ENCODE measurements at regions not wholly inside any gene's neighbourhood (a gene's known extent, or its start where the extent isn't known, plus 50 kb on each side); places are given as distances from the start of the nearest gene placed in this dataset.

DNA sequence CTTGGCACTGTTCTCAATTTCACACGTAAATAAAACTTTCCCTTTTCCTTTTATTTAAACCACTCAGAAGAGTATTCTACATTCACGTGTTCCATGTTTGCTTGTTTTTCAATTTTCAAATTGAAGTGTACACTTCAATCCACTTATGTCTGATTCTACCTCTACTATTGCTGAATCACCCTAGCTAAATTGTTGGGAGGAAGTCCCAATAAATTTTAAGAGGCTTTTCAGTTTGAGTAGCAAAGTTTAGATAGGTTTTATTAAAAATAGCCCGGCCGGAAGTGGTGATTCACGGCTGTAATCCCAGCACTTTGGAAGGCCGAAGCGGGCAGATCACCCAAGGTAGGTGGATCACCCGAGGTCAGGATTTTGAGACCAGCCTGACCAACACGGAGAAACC, 1414.7 kb upstream of the CELF2 start:
- Histone ChIP-seq H3K27me3 (ENCODE audit: insufficient read depth, low read length) (no peaks in the 10 kb centered on the region), H3K9me3 (ENCODE audit: low read depth, low read length) (no peaks in the 10 kb centered on the region), H3K4me3 (ENCODE audit: low read length) (no peak overlapping the region), H3K4me1 (ENCODE audit: insufficient read depth, low read length) (no peaks in the 10 kb centered on the region)

DNA sequence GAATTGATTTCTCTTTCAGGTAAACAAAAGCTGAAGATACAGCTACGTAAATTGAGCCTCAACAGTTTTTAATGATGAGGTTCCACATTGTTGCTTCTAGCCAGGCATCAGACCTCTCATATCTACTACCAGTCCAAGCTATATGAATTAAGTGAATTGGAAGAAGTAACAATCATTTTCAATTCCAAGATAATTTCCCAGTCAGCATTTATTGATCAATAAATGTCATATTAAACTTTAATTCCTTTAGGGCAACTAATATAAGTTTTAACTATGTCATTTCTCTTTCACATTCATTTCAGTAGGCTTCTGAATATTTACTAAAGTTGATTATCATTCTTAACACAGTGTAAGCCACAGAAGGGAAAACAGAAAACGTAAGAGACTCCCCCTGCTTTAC, 1413.7 kb upstream of the CELF2 start:
- H3K4me3 ChIP-seq (ENCODE audit: low read length): no peak overlapping the region
- H3K27me3 ChIP-seq (ENCODE audit: insufficient read depth, low read length): no peaks in the 10 kb centered on the region
- no peaks in the 10 kb centered on the region for H3K9me3 ChIP-seq (ENCODE audit: low read depth, low read length)
- H3K4me1 ChIP-seq (ENCODE audit: insufficient read depth, low read length): no peaks in the 10 kb centered on the region

DNA sequence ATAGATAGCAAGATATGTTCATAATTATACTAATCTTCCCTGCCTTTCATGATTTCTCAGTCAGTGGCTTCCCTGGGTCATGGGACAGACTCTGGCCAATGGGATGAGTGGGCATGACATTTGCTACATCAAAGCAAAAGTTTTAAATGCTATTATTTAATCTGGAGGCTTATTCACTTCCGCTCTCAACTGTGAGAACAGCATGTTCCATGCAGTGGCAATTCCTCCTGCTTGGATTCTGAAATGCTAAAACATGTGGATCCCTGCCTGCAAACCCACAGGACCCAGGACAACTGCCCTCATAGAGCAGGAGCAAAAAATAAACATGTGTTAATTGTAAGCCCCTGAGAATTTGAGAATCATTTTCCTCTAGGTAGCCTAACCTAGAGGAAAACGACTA, 1412.4 kb upstream of the CELF2 start:
- Histone ChIP-seq H3K9me3 (ENCODE audit: low read depth, low read length) (no peaks in the 10 kb centered on the region), H3K4me3 (ENCODE audit: low read length) (no peak overlapping the region), H3K4me1 (ENCODE audit: insufficient read depth, low read length) (no peaks in the 10 kb centered on the region), H3K27me3 (ENCODE audit: insufficient read depth, low read length) (no peaks in the 10 kb centered on the region)

DNA sequence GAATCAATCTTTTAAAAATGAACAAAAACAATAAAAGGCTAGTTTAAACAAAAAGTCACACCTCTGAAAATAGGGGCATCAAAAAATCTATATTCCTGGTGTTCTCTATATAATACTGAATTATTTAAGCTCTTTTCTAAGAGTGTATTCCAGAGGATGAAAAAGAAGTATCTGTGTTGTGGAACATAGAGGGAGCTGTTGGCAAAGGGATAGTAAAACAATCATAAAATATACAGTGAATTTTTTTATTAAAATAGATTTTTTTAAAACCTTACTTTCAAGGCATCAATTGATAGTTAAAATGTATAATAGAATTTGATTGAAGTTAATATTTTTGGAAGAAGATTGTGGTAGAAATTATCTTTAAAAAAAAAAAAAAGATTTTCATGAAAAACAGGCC, 1409.1 kb upstream of the CELF2 start:
- Histone ChIP-seq H3K4me3 (ENCODE audit: low read length) (no peak overlapping the region), H3K27me3 (ENCODE audit: insufficient read depth, low read length) (no peaks in the 10 kb centered on the region), H3K4me1 (ENCODE audit: insufficient read depth, low read length) (no peaks in the 10 kb centered on the region), H3K9me3 (ENCODE audit: low read depth, low read length) (no peaks in the 10 kb centered on the region)

DNA sequence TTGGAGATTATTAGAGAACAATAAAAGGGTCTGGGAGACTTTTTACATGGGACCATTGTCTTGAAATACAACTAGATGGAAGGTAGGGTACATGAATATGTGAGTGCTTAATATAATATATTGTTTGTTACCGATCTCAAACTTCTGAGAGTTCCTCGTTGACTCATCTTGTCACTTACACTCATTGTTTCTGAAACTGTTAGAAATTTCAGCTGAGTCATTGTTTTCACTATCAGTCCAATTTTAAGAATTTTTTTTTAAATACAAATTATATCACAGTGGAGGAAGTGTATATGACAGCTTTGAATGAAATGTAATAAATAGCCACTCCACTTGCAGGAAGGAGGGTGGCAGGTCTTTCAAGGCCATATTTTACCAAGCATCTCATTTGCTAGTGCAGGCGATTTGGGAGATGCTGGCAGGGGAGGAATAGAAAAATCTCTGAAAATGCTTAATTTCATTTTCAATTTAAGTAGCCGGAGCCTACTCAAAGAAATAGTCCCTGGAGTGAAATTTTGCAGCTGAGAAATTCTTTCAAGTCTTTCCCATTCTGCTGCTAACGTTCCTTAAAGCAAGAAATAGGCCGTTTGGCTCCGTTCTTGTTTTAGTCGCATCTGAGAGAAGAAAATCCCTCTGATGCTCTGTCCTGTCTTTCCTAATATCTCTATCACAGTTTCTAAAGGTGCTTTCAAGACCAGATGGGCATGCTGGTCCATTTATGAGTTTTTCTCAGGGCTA, 1404.2 kb upstream of the CELF2 start:
- H3K4me3 ChIP-seq (ENCODE audit: low read length): no peak overlapping the region
- H3K9me3 ChIP-seq (ENCODE audit: low read depth, low read length): no peaks in the 10 kb centered on the region
- H3K4me1 ChIP-seq (ENCODE audit: insufficient read depth, low read length): no peaks in the 10 kb centered on the region
- H3K27me3 ChIP-seq (ENCODE audit: insufficient read depth, low read length): no peaks in the 10 kb centered on the region

DNA sequence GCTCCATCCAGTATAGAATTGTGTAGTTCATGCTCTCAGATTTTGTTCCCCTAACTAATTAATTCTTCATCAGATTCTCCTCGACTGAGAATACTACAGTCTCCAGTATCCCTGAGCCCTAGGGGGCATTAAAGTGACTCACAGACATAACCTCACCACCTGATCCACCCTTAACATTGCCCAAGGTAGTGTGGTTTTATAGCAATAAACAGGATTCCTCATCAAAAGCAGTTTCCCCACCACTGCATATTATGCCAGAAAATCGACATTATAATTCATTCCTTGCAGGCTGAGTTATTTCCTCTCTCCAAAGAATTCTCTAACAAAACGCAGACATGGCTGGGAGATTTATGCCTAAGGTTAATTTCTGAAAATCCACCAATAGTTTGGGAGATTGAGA, 1402.5 kb upstream of the CELF2 start:
- Histone ChIP-seq H3K9me3 (ENCODE audit: low read depth, low read length) (peaks cover 6% of the 10 kb centered on the region), H3K4me3 (ENCODE audit: low read length) (no peak overlapping the region), H3K27me3 (ENCODE audit: insufficient read depth, low read length) (no peaks in the 10 kb centered on the region), H3K4me1 (ENCODE audit: insufficient read depth, low read length) (no peaks in the 10 kb centered on the region)

DNA sequence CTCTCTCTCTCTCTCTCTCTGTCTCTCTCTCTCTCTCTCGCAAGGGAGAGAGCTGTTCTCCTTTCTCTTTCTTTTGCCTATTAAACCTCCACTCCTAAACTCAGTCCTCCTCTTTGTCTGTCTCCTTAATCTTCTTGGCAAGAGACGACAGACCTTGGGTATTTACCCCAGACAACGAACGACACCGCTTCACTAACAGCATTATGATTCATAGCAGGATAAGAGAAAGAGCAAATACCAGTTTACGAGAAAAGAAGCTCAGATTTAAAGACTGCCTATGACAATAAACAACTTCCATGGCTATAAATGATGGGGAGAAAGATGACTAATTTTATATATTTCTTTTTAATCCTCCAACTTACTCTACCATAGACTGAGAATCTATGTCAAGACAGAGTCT, 1396.5 kb upstream of the CELF2 start:
- Histone ChIP-seq H3K4me1 (ENCODE audit: insufficient read depth, low read length) (no peaks in the 10 kb centered on the region), H3K9me3 (ENCODE audit: low read depth, low read length) (peaks cover 10% of the 10 kb centered on the region), H3K4me3 (ENCODE audit: low read length) (no peak overlapping the region), H3K27me3 (ENCODE audit: insufficient read depth, low read length) (no peaks in the 10 kb centered on the region)

DNA sequence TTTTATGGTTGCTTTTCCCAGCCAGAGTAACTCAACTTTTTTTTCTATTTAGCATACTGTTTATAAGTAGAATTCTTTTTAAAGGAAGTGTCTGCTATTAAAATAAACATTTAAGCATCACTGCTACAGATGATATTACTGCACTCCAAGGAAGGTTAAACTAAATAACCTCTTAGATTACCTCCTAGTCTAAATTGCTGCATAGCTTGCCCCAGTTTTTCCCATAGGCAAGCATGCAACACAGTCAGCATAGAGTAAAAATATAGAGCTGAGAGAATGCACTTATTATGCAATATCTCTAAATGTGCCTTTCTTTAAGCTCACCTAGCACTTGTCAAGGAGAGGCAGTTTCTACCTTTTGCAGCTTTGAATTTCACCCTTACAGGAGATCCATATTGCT, 1392.4 kb upstream of the CELF2 start:
- H3K4me3 ChIP-seq (ENCODE audit: low read length): no peak overlapping the region
- no peaks in the 10 kb centered on the region for H3K4me1 ChIP-seq (ENCODE audit: insufficient read depth, low read length)
- H3K9me3 ChIP-seq (ENCODE audit: low read depth, low read length): peaks cover 3% of the 10 kb centered on the region
- H3K27me3 ChIP-seq (ENCODE audit: insufficient read depth, low read length): no peaks in the 10 kb centered on the region

DNA sequence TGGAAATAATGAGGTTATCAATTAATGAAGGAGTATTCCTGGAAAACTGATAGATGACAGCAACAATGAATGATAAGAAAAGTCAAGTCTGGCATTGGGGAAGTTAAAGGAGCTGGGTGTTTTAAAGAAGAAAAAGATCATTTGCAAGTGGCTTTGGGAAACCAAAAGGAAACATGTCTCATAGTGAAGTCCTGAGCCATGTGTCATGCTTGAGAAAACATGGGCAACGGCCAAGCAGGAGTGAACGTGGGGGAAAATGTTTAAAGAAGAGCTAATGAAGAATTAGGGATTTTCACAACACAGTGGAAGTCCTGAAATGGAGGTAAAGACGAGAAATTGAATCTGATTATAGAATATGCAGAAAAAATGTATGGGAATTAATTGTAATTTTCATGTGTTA, 1383.2 kb upstream of the CELF2 start:
- no peaks in the 10 kb centered on the region for H3K4me1 ChIP-seq (ENCODE audit: insufficient read depth, low read length)

DNA sequence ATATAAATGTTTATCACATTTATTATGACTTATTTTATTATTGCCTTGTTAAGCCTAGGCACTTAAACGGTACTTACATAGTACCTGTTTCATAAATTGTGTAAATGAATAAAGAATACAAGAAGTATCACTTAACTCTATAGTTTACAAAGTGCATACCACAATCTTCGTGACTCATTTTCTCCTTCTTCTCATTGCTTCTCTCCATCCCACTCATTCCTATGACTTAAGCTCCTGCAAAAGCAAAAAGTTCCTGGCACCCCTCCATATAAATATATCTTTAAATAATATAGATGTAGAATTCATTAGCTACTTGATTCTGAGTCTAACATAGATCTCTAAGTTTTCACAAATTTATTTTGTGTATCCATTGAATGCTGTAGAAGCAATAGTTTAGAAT, 1382.0 kb upstream of the CELF2 start:
- H3K4me3 ChIP-seq (ENCODE audit: low read length): no peak overlapping the region
- no peaks in the 10 kb centered on the region for H3K4me1 ChIP-seq (ENCODE audit: insufficient read depth, low read length)
- H3K27me3 ChIP-seq (ENCODE audit: insufficient read depth, low read length): no peaks in the 10 kb centered on the region
- no peaks in the 10 kb centered on the region for H3K9me3 ChIP-seq (ENCODE audit: low read depth, low read length)

More for the DNA sequence above, 1383.2 kb upstream of the CELF2 start:
- Histone ChIP-seq H3K27me3 (ENCODE audit: insufficient read depth, low read length) (no peaks in the 10 kb centered on the region), H3K4me3 (ENCODE audit: low read length) (no peak overlapping the region), H3K9me3 (ENCODE audit: low read depth, low read length) (no peaks in the 10 kb centered on the region)

DNA sequence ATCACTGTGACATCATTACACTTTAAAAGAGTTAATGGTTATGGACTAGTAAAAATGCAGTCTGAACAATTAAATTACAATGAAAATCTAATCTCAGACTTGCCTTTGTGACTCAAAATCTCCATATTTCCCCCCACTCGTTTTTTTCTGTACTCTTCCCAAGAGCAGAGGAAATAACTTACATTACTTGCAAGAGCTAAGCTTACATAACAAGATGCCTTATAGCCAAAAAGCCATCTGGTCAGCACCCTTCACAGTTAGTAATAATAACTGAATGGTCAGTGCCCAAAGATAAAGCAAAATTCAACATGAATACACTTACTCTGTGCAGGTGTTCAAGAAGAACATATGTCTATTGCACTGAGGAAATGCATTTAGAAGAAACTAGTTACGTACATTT, 1381.5 kb upstream of the CELF2 start:
- Histone ChIP-seq H3K4me3 (ENCODE audit: low read length) (no peak overlapping the region), H3K27me3 (ENCODE audit: insufficient read depth, low read length) (no peaks in the 10 kb centered on the region), H3K4me1 (ENCODE audit: insufficient read depth, low read length) (no peaks in the 10 kb centered on the region), H3K9me3 (ENCODE audit: low read depth, low read length) (no peaks in the 10 kb centered on the region)

DNA sequence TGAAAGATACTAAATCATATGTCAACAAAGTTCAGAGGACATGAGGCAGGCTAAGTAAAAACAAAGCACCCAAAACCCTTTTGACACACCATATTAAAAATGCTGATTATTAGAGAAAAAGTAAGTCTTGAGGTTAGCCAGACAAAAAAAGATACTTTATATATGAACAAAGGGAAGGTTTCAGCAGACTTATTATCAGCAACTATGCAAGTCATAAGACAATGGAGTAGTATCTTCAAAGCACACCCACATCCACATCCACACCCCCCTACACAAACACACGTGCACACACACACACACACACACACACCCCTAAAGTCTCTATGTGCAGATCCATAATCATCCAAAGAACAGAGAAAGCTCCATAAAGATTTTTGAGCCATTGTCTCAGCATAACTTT, 1373.9 kb upstream of the CELF2 start:
- H3K27me3 ChIP-seq (ENCODE audit: insufficient read depth, low read length): no peaks in the 10 kb centered on the region
- H3K4me1 ChIP-seq (ENCODE audit: insufficient read depth, low read length): no peaks in the 10 kb centered on the region
- H3K4me3 ChIP-seq (ENCODE audit: low read length): no peak overlapping the region
- H3K9me3 ChIP-seq (ENCODE audit: low read depth, low read length): peaks cover 5% of the 10 kb centered on the region

DNA sequence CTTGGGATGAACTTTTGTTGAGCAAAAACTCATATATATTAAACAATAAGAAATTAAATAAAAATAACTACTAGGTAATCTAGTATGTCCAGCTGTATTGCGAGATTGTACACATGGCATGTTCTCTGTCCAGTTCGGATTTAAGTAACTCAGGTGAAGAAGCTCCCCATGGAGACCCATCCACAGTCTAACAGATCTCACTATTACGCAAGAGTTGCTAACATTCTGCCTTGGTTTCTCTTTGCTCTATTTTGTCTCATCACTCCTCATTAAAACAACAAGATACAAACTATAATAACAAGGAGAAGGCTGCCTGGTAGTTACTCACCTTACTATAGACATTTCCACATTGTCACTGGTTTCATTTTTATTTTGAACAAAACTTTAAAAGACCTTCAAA, 1372.3 kb upstream of the CELF2 start:
- Histone ChIP-seq H3K4me1 (ENCODE audit: insufficient read depth, low read length) (no peaks in the 10 kb centered on the region), H3K4me3 (ENCODE audit: low read length) (no peak overlapping the region), H3K9me3 (ENCODE audit: low read depth, low read length) (peaks cover 5% of the 10 kb centered on the region), H3K27me3 (ENCODE audit: insufficient read depth, low read length) (no peaks in the 10 kb centered on the region)

DNA sequence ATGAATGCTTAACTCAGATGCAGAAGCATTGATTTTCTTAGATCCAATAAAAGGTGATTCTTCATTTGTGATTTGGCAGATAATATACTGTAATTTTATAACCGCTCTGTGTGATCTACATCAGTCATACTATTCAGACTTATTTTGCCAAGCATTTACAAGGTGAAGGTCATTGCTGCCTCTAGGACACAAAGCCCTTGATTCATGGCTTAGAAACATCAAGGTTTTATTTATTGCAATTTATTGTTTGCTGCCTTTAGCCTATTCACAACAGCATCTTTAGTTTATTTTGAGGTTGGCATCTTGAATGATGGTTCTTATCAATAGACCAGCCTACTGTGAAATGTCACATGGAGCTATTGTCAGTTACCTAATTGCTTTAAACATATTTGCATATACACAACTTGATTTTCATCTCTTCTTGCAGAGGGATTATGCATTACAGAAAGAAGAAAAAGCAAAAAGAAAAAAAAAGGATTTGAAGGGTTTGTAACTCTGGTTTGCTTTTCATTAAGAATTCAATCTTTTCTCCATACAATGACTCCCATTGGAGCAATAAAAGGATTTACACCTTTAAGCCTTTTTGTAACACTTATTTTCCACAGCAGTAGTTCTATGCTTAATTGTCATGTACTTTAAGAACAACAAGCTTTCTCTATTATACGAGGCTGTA, 1371.6 kb upstream of the CELF2 start:
- H3K4me1 ChIP-seq (ENCODE audit: insufficient read depth, low read length): no peaks in the 10 kb centered on the region
- no peaks in the 10 kb centered on the region for H3K27me3 ChIP-seq (ENCODE audit: insufficient read depth, low read length)
- peaks cover 5% of the 10 kb centered on the region for H3K9me3 ChIP-seq (ENCODE audit: low read depth, low read length)
- no peak overlapping the region for H3K4me3 ChIP-seq (ENCODE audit: low read length)

DNA sequence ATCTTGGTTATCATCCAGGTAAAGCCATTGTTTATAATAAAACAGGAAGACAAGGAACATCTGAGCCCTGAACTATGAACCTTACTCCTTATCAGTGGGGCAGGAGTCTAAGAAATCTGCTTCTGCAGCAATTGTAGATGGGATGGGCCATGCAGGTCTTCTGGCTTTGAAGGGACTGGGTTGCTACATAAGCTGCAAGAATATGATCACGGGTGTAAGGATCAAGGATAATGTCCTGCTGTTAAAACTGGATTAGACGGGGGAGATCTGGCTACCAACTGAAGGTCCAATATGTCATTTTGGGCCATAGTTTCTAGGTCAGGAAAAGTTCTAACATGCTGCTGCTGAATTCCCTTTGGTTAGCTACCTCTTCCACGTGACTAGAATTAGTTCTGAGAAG, 1363.4 kb upstream of the CELF2 start:
- no peak overlapping the region for H3K4me3 ChIP-seq (ENCODE audit: low read length)
- H3K9me3 ChIP-seq (ENCODE audit: low read depth, low read length): no peaks in the 10 kb centered on the region
- no peaks in the 10 kb centered on the region for H3K4me1 ChIP-seq (ENCODE audit: insufficient read depth, low read length)
- no peaks in the 10 kb centered on the region for H3K27me3 ChIP-seq (ENCODE audit: insufficient read depth, low read length)

DNA sequence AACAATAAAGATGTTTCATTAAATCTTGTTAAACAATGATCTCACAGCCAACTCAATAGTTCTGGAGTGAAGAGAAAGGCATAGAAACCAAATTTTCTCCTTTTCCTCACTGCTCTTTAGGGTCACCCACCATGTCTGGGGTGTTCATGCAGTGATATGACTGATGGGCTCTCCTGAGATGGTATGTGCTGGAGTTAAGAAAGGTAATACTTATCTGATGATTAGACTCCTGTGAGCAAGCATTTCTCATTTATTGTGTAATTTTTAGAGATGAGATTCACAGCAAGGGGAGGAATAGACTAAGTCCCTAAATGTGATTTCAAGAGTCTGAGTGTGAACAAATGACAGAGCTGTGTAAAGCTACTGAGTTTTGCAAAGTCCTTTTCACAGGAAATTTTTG, 1361.3 kb upstream of the CELF2 start:
- no peak overlapping the region for H3K4me3 ChIP-seq (ENCODE audit: low read length)
- no peaks in the 10 kb centered on the region for H3K9me3 ChIP-seq (ENCODE audit: low read depth, low read length)
- H3K27me3 ChIP-seq (ENCODE audit: insufficient read depth, low read length): no peaks in the 10 kb centered on the region
- H3K4me1 ChIP-seq (ENCODE audit: insufficient read depth, low read length): no peaks in the 10 kb centered on the region

All from mononuclear cell (primary cell).